ENCODE measurements at regions not wholly inside any gene's neighbourhood (a gene's known extent, or its start where the extent isn't known, plus 50 kb on each side); places are given as distances from the start of the nearest gene placed in this dataset.

DNA sequence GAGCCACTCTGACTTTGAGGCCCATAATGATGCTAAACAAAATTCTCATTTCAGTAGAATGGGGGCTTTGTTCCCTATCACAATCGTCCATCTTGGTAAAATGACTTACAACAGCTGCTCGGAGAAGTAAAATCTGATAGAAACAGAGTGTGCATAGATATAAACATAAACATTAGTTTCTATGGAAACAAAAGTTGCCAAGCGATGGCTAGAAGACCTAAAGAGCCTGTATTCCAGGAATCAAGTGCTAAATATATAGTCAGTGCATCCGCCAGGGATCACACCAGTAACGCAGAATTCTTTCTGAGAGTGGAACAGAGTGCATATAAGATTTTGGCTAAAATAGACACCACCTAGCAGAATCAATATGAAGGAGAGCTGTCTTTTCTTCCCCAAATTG is 91.2 kb upstream of the KAZN start:
- no peak overlapping the region for H3K4me3 ChIP-seq (ENCODE audit: low read depth, low read length)
- in situ Hi-C loops (cut with HindIII; ENCODE audit: low sequenced_read_pairs) = no loop called here
- no peak for DNase-seq (ENCODE audit: low read depth, low spot score)
- TF ChIP-seq, protein P1, sequence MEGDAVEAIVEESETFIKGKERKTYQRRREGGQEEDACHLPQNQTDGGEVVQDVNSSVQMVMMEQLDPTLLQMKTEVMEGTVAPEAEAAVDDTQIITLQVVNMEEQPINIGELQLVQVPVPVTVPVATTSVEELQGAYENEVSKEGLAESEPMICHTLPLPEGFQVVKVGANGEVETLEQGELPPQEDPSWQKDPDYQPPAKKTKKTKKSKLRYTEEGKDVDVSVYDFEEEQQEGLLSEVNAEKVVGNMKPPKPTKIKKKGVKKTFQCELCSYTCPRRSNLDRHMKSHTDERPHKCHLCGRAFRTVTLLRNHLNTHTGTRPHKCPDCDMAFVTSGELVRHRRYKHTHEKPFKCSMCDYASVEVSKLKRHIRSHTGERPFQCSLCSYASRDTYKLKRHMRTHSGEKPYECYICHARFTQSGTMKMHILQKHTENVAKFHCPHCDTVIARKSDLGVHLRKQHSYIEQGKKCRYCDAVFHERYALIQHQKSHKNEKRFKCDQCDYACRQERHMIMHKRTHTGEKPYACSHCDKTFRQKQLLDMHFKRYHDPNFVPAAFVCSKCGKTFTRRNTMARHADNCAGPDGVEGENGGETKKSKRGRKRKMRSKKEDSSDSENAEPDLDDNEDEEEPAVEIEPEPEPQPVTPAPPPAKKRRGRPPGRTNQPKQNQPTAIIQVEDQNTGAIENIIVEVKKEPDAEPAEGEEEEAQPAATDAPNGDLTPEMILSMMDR (IDR thresholded peaks at IDR 0.05; ENCODE audit: low read depth, low read length) = no peak

DNA sequence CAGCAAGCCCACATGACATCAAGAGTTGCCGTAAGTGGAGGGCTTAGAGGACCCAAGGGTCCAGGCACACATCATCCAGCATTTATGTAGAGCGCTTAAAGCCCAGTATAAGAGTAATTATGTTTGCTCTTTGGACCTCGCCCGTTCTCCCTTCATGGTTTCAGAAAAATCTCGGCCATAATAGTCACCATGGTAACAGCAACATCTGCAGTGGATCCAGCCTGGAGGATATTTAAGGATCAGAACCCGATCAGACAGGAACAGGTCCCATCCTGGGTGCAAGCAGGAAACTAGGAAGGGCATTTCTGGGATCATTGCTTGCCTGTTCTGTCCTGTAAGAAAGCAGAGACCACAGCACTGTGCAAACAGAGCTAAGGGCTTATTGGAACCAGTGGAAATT is 89.9 kb upstream of the KAZN start:
- no peak for DNase-seq (ENCODE audit: low read depth, low spot score)
- in situ Hi-C loops (cut with HindIII; ENCODE audit: low sequenced_read_pairs) = no loop called here
- TF ChIP-seq, protein P1 (IDR thresholded peaks at IDR 0.05; ENCODE audit: low read depth, low read length) = no peak
- H3K4me3 ChIP-seq (ENCODE audit: low read depth, low read length) = no peak overlapping the region

DNA sequence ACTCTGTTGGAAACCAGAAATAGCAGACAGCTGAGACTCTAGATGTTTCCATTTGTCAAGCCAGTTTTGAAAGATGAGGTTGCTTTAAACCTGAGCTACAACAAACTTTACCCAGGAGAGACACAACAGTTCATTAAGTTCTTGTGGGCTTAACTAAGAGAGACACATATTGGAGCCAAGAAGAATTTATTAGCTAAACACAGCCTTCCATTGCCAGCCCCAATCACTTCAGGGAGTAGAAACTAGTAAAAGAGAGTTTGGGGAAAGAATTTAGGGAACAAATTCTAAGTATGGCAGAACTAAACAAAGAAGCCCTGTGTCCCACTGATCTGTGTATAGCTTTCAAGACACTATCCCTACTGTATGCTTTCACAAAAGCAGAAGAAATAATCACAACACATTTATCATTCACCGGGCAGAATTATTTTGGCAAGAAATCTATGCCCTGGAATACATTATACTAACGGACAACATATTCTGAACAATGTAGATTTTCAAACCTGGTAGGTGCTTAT is 87.3 kb upstream of the KAZN start:
- TF ChIP-seq, protein P1 (IDR thresholded peaks at IDR 0.05; ENCODE audit: low read depth, low read length) = no peak

DNA sequence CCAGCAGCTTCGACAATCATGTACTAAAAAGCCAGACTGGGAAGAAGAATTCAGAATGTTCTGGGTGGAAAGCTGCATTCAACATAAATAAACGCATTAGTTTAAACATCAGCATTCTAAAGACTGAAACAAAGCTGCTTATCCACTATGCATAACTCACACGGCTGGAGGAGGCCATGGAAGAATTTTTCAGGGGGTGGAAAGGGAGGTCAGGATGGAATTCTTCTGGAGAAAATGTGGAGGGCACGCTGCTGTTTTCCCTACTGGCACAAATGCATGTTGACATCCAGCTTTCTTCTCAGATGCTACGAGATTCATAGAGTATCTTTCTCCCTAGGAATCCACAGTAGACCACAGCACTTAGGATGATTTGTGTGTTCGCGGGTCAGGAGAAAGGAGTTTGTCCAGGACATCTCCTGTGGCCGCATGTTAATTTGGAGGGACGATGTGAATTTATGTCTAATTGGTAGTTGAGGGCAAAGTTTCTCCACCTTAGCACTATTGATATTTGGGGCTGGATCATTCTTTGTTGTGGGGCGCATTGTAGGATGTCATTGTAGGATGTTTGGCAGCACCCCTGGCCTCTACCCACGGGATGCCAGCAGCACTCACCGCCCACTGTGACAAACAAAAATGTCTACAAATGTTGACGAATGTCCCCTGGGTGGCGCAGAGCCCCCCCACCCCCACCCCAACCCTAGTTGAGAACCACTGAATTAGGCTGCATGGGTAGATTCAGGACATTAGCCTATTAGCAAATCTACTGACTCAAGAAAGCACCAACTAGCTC is 86.5 kb upstream of the KAZN start:
- in situ Hi-C loops (cut with HindIII; ENCODE audit: low sequenced_read_pairs) = no loop called here

More for the DNA sequence above, 87.3 kb upstream of the KAZN start:
- no peak overlapping the region for H3K4me3 ChIP-seq (ENCODE audit: low read depth, low read length)
- in situ Hi-C loops (cut with HindIII; ENCODE audit: low sequenced_read_pairs) = no loop called here
- DNase-seq (ENCODE audit: low read depth, low spot score) = no peak

DNA sequence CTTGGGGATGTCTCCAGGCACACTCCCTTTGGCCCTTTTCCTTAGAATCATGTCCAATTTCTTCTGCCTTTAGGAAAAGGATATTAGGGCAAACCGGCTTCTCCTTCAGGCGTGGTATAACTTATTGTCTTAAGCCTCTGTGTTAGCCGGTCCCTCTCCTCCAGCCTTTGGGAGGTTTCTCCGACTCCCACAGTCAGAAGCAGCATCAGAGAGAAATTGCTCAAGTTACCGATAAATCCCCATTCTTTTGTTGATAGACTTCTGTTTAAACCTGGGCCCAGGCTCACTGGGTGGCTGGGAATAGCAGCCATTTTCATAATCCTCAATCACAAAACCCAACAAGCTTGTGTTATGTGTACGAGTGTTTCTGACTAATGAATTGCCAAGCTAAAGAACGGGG is 85.4 kb upstream of the KAZN start:
- no peak for DNase-seq (ENCODE audit: low read depth, low spot score)
- in situ Hi-C loops (cut with HindIII; ENCODE audit: low sequenced_read_pairs) = no loop called here
- TF ChIP-seq, protein P1 (IDR thresholded peaks at IDR 0.05; ENCODE audit: low read depth, low read length) = no peak
- H3K4me3 ChIP-seq (ENCODE audit: low read depth, low read length) = no peak overlapping the region

More for the DNA sequence above, 86.5 kb upstream of the KAZN start:
- DNase-seq (ENCODE audit: low read depth, low spot score) = no peak
- no peak overlapping the region for H3K4me3 ChIP-seq (ENCODE audit: low read depth, low read length)
- TF ChIP-seq, protein P1 (IDR thresholded peaks at IDR 0.05; ENCODE audit: low read depth, low read length) = no peak

DNA sequence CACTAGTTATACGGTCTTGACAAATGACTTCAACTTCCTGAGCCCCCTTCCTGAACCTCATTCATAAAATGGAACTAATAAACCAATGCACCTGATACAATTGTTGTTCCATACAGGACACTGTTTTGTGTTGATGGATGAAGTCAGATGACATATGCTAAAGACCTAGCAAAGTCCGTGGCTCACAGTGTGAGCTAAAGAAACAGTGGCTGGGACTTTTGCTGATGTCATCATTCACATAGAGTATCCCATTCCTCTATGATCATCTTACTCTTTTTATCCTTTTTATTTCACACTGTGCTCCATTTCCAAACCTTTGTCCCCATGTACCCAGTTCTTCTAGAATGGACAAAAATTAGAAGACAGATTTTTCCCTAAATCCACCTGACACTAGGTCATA is 83.7 kb upstream of the KAZN start:
- no peak overlapping the region for H3K4me3 ChIP-seq (ENCODE audit: low read depth, low read length)
- TF ChIP-seq, protein P1 (IDR thresholded peaks at IDR 0.05; ENCODE audit: low read depth, low read length) = no peak
- no peak for DNase-seq (ENCODE audit: low read depth, low spot score)
- in situ Hi-C loops (cut with HindIII; ENCODE audit: low sequenced_read_pairs) = no loop called here

Measured in astrocyte of the spinal cord (primary cell).